GM12891 (cell line): ENCODE measurements at regions not wholly inside any gene's neighbourhood (a gene's known extent, or its start where the extent isn't known, plus 50 kb on each side); places are given as distances from the start of the nearest gene placed in this dataset.

Experiments used
- POLR2A ChIP-seq: IDR thresholded peaks from 2 replicates; pipeline ENCODE4 v1.6.1; 2011; ENCODE audit warnings: low read depth, low read length, control low read depth
- POLR2AphosphoS5 ChIP-seq: IDR thresholded peaks from 2 replicates; pipeline ENCODE4 v1.6.1; 2011; ENCODE audit warnings: low read depth, low read length, control low read depth
- TAF1 ChIP-seq: IDR thresholded peaks from 2 replicates; pipeline ENCODE4 v1.6.1; 2011; ENCODE audit warnings: low read depth, low read length, control low read depth

DNA sequence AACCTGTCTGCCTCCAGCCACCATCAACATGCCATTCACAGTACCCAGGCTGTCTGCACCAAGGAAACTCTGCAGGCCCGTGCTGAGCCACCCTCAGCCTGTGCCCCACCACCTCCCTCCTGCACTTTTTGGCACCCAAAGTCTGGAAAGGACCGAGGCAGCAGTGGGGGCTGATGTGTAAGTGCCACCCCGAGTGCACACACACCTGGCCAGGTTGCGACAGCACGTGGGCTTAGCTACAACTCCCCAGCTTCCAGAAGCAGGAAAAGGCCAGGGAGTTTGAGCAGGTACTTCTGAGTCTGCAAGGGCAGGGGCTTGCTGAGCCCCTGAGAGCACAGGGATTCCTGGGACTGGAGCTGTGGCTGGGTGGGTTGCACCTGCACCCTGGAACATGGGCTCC is 303.3 kb upstream of the OPRM1 start:
- TF ChIP-seq POLR2A (no peak), POLR2AphosphoS5 (no peak), TAF1 (no peak)
